ENCODE measurements at regions not wholly inside any gene's neighbourhood (a gene's known extent, or its start where the extent isn't known, plus 50 kb on each side); places are given as distances from the start of the nearest gene placed in this dataset.

GRCh38 chr17:77086433-77087010 is 54.2 kb upstream of the SEC14L1 start:
- ATAC-seq (ENCODE audit: insufficient read depth, low FRiP score) (peak; percentile 60), DNase-seq (peak; percentile 65 to 76 (median 72))
- WGBS, 2 donors = 19 to 23% methylated on average over 11 of the region's 11 CpGs
- Histone ChIP-seq H3K9me3 (ENCODE audit: control insufficient read depth in 4 of 4, insufficient read depth in 3 of 4, low read length in 3 of 4) (no peaks in the 10 kb centered on the region), H3K9ac (ENCODE audit: insufficient read depth in 1 of 2, low read length in 2 of 2) (no peak overlapping the region), H3K27me3 (ENCODE audit: control insufficient read depth in 3 of 3, insufficient read depth in 3 of 3, low read length in 2 of 3) (no peaks in the 10 kb centered on the region), H3K27ac (ENCODE audit: low read depth in 1 of 2, low read length in 1 of 2) (no peak overlapping the region), H3K4me1 (ENCODE audit: control insufficient read depth in 5 of 5, insufficient read depth in 5 of 5, low read length in 5 of 5) (peaks cover 0 to 18% (median 6%) of the 10 kb centered on the region in 5 donors), H3K4me3 (no peak overlapping the region), H3K36me3 (ENCODE audit: control insufficient read depth in 4 of 4, insufficient read depth in 4 of 4, low read length in 4 of 4) (peaks cover 0 to 4% (median 3%) of the 10 kb centered on the region in 4 donors)
- TF ChIP-seq, protein P1, sequence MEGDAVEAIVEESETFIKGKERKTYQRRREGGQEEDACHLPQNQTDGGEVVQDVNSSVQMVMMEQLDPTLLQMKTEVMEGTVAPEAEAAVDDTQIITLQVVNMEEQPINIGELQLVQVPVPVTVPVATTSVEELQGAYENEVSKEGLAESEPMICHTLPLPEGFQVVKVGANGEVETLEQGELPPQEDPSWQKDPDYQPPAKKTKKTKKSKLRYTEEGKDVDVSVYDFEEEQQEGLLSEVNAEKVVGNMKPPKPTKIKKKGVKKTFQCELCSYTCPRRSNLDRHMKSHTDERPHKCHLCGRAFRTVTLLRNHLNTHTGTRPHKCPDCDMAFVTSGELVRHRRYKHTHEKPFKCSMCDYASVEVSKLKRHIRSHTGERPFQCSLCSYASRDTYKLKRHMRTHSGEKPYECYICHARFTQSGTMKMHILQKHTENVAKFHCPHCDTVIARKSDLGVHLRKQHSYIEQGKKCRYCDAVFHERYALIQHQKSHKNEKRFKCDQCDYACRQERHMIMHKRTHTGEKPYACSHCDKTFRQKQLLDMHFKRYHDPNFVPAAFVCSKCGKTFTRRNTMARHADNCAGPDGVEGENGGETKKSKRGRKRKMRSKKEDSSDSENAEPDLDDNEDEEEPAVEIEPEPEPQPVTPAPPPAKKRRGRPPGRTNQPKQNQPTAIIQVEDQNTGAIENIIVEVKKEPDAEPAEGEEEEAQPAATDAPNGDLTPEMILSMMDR (IDR thresholded peaks at IDR 0.05; ENCODE audit: control extremely low read depth, extremely low read depth) = peak; percentile 78

- peaks cover 4 to 11% (median 5%) of the 10 kb centered on the region in 4 donors for H3K36me3 ChIP-seq (ENCODE audit: control insufficient read depth in 4 of 4, insufficient read depth in 4 of 4, low read length in 4 of 4)
- H3K9me3 ChIP-seq (ENCODE audit: control insufficient read depth in 4 of 4, insufficient read depth in 3 of 4, low read length in 3 of 4) = no peaks in the 10 kb centered on the region
- 68% methylated on average over 16 of the region's 16 CpGs for WGBS, 2 donors
- DNase-seq (no peak), ATAC-seq (ENCODE audit: insufficient read depth, low FRiP score) (no peak)
- no peaks in the 10 kb centered on the region for H3K27me3 ChIP-seq (ENCODE audit: control insufficient read depth in 3 of 3, insufficient read depth in 3 of 3, low read length in 2 of 3)
- TF ChIP-seq, protein P1 (IDR thresholded peaks at IDR 0.05; ENCODE audit: control extremely low read depth, extremely low read depth) = no peak
- peak overlapping the region; percentile 29 to 90 for H3K27ac ChIP-seq (ENCODE audit: low read depth in 1 of 2, low read length in 1 of 2)
- no peak overlapping the region for H3K9ac ChIP-seq (ENCODE audit: insufficient read depth in 1 of 2, low read length in 2 of 2)
- peaks cover 4 to 18% (median 6%) of the 10 kb centered on the region in 5 donors for H3K4me1 ChIP-seq (ENCODE audit: control insufficient read depth in 5 of 5, insufficient read depth in 5 of 5, low read length in 5 of 5)
- H3K4me3 ChIP-seq = no peak overlapping the region
Measured at GRCh38 chr17:77087650-77088454, 52.9 kb upstream of the SEC14L1 start.

DNA sequence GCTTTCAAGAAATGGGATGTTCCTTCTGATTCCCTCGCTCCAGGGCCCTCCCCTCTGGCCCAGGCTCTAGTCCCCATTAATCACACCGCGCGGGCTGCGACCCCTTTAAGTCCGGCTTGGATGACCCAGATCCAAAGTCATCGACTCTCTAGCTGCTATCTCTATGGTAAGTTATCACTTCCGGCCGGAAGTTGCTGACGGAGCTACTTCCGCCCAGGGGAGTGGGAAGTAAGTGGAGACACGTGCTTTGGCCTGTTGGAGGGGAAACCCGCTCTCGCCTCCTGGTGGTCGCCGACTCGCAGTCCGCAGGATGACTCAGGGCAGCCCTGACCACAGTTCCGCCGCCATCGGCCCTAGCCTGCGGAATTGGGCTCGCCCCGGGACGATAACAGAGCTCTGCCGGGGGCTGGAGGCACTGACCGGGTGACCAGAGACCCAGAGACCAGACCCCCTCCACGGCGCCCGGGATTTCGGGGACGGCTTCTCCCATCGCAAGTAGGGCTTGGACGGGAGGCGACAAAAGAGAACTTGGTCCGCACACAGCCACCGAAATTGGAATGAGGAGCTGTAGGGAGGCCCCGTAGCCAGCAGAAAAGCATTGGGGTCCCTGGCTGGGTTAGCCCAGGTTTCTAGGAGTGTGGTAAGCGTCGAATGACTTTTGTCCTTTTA is 52.2 kb upstream of the SEC14L1 start:
- H3K36me3 ChIP-seq (ENCODE audit: control insufficient read depth in 4 of 4, insufficient read depth in 4 of 4, low read length in 4 of 4) = peaks cover 8 to 18% (median 12%) of the 10 kb centered on the region in 4 donors
- 1% methylated on average over 40 of the region's 40 CpGs for WGBS, 2 donors
- H3K9me3 ChIP-seq (ENCODE audit: control insufficient read depth in 4 of 4, insufficient read depth in 3 of 4, low read length in 3 of 4) = no peaks in the 10 kb centered on the region
- TF ChIP-seq, protein P1 (IDR thresholded peaks at IDR 0.05; ENCODE audit: control extremely low read depth, extremely low read depth) = peak; percentile 43
- H3K4me1 ChIP-seq (ENCODE audit: control insufficient read depth in 5 of 5, insufficient read depth in 5 of 5, low read length in 5 of 5) = peaks cover 4 to 18% (median 6%) of the 10 kb centered on the region in 5 donors
- peak overlapping the region; percentile 75 to 93 for H3K9ac ChIP-seq (ENCODE audit: insufficient read depth in 1 of 2, low read length in 2 of 2)
- DNase-seq (peak; percentile 97 to 99 (median 99)), ATAC-seq (ENCODE audit: insufficient read depth, low FRiP score) (peak; percentile 89)
- H3K27me3 ChIP-seq (ENCODE audit: control insufficient read depth in 3 of 3, insufficient read depth in 3 of 3, low read length in 2 of 3) = no peaks in the 10 kb centered on the region
- H3K4me3 ChIP-seq = peak overlapping the region; percentile 77
- H3K27ac ChIP-seq (ENCODE audit: low read depth in 1 of 2, low read length in 1 of 2) = peak overlapping the region; percentile 90

Data from lung (tissue), 11 donors.